Left lobe of liver (tissue), 2 donors: ENCODE measurements at regions not wholly inside any gene's neighbourhood (a gene's known extent, or its start where the extent isn't known, plus 50 kb on each side); places are given as distances from the start of the nearest gene placed in this dataset.
"Not testable (repeated sequence)": the region's sequence is repeated elsewhere in the genome, so short reads cannot be mapped to it uniquely, and the experiment has no call there.

Experiments used
- ATAC-seq: fragments of 200-7000 bp; cut with Tn5 transposase; one replicate; pipeline ENCODE4 v1.9.1; 2020; ENCODE audit warnings: mild to moderate bottlenecking, moderate library complexity
- DNase-seq: peaks from one replicate; pipeline ENCODE4 v3.0.0-alpha.2; 2020; ENCODE audit warnings: low spot score
- donor health status: DM: no; HTN: no; CAD: no; lungs with moderate emphysema.
- donor health status: DM: no; HTN: yes; CAD: no.

- not testable (repeated sequence) for DNase-seq, ATAC-seq
These were observed 972.9 kb downstream of the GALC start for GRCh38 chr14:87020106-87020505.

DNA sequence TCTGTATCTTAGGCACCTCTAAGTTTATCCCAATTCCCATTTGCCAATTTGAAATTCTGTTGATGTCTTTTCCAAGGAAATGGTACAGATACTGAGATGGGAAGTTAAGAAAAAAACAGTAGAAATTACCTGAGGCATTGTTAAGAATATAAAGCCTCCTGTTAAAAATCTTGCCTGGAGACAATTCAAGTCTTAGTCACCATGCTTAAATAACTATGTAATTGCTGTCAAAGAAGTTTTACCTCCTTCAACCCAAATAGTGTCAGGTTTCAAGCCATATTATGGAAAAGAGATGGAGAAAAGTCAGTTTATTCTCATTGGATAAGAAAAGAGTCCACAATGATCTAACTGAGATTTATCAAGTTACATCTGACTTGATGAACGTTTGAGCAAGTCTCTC is 974.7 kb downstream of the GALC start:
- ATAC-seq = no peak
- no peak for DNase-seq

GRCh38 chr14:87017335-87017734 is 975.6 kb downstream of the GALC start:
- no peak for DNase-seq

GRCh38 chr14:87014856-87015255 is 978.1 kb downstream of the GALC start:
- ATAC-seq (no peak), DNase-seq (no peak)

More at GRCh38 chr14:87017335-87017734, 975.6 kb downstream of the GALC start:
- ATAC-seq = no peak

DNA sequence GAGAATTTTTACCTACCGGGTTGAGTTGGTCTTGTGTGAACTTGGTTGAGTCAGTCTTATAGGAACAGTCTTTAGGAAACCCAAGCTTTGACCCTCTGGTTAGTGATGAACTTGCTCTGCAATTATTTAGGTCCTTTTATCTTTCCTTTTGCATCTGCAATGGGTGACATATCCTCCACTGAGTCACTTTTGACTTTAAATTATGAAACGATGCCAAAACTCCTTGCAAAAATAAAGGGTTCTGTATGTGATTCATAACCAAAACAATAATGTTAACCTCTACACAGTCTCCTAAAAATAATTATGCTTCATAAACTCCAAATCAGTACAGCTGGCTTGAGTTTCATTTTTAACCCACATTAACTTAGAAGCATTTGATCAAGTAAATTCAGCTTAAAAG is 979.4 kb downstream of the GALC start:
- no peak for ATAC-seq

DNA sequence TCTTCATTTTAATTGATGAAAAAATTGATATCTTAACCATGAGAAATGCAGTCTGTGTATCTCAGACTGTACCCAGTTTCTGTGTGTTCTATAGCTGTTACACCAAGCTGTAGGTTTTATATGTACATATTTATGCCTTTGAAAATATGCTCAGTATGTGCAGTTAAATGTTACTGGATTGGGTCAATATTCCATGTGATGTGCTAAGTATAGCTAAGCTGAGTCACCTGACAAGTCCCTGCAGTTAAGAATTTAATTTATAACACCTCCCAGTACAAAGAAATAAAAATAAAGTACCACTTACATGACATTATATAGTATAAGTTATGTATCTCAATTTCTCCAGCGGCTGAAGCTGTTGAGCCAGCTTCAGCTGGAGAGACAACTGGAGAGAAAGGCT is 984.0 kb downstream of the GALC start:
- DNase-seq (no peak), ATAC-seq (no peak)

More for the DNA sequence above, 979.4 kb downstream of the GALC start:
- DNase-seq = no peak

DNA sequence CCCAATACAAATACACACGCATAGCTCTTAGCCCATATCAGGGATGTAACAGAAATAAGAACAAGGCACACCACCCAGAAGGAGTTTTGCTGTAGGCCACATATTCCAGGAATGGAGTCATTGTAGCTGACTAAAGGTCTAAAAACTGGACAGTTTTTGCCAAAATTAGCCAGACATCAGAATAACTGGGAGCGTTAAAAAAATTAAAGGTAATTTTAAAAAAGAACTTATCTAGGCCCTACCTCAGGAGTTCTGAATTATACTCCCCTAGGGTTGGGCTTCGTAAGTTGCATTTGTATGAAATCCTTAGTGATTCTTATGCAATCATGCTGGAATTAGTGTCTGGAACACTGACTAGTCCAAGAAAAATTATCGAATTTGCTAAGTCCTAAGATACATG is 987.7 kb downstream of the GALC start:
- ATAC-seq (no peak), DNase-seq (no peak)

- no peak for DNase-seq
- ATAC-seq = no peak
These were observed 990.2 kb downstream of the GALC start for GRCh38 chr14:87002776-87003175.

DNA sequence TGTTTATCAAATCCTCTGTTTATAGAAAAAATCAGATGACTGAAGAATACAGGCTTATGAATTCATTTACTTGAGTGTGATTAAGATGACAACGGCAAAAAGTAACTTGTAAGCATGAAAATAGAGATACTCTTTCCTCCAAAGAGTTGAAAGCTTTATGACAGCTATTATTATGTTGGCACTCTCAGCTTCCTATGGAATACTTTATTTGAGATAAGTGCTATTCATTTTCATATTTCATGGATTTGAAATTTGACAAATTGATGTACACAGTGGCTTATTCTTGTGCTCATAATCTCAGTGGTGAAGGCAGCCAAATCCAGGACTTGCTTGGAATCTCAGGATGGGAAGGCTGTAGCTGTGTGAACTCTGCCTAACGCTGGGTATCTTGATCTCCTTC is 991.6 kb downstream of the GALC start:
- ATAC-seq (no peak), DNase-seq (no peak)

DNA sequence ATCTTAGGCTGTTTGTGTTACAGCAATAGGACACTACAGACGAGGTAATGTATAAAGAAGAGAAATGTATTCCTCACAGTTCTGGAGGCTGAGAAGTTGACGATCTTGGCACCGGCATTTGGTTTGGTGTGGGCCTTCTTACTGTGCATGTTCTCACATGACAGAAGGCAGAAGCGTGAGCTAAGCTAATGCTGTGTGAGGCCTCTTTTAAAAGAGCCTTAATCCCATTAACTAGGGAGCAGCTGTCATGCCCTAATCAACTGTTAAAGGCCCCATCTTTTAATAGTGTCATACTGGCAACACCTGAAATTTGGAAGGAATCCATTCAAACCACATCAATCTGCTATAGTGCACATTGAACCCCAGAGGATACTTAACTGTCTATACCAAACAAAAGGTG is 992.9 kb downstream of the GALC start:
- ATAC-seq (no peak), DNase-seq (no peak)

DNA sequence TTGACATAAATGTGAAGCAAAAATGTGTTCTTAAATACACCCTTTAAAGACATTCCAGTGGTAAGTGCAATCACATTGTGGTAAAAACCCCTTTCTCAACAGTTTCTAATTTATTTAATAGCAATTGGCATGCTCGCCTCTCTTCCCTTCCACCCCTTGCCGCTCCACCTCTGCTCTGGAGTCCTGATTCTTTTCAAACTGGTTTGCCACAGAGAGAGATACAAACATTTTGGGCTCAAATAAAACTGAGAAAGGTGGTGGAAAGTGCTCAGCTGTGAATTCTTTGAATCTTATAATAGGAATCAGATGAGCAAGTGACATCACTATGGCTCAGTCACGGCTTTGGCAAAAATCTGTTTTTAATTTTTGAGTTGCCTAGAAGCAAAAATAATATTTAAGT is 993.9 kb downstream of the GALC start:
- no peak for DNase-seq
- no peak for ATAC-seq

GRCh38 chr14:86997271-86997670 is 995.7 kb downstream of the GALC start:
- ATAC-seq = no peak
- DNase-seq = no peak

- ATAC-seq = no peak
- no peak for DNase-seq
These were observed 1002.6 kb downstream of the GALC start for GRCh38 chr14:86990396-86990795.

- ATAC-seq (no peak), DNase-seq (no peak)
These were observed 1003.7 kb downstream of the GALC start for GRCh38 chr14:86989285-86989684.

GRCh38 chr14:86987966-86988365 is 1005.0 kb downstream of the GALC start:
- ATAC-seq (no peak), DNase-seq (no peak)

- DNase-seq (no peak), ATAC-seq (no peak)
These were observed 1019.8 kb downstream of the GALC start for GRCh38 chr14:86973177-86973576.

- ATAC-seq = no peak
- no peak for DNase-seq
These were observed 1021.7 kb downstream of the GALC start for GRCh38 chr14:86971292-86971691.

DNA sequence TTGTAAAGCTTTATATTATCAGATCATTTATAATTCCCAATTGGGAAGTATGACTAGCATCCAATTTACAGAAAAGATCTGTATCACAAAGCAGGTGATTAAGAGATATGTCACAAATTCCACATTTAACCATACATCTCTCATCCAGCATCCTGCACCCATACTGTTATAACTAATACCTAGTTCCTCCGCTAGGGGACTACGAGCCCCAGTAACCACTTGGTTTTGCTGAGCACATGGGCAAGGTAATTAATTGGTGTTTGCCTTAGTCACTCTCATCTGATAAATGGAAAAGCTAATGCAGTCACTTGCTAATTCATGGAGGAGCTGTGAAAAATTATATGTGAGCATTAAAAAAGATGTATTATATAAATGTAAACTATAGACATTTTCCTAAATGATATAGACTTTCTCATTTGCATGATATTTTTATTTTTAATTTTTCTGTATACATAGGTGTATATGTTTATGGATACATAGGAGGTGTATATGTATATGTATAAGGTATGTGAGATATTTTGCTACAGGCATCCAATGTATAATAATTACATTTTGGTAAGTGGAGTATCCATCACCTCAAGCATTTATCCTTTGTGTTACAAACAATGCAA is 1031.8 kb downstream of the GALC start:
- ATAC-seq = peak; percentile 44
- DNase-seq = no peak

DNA sequence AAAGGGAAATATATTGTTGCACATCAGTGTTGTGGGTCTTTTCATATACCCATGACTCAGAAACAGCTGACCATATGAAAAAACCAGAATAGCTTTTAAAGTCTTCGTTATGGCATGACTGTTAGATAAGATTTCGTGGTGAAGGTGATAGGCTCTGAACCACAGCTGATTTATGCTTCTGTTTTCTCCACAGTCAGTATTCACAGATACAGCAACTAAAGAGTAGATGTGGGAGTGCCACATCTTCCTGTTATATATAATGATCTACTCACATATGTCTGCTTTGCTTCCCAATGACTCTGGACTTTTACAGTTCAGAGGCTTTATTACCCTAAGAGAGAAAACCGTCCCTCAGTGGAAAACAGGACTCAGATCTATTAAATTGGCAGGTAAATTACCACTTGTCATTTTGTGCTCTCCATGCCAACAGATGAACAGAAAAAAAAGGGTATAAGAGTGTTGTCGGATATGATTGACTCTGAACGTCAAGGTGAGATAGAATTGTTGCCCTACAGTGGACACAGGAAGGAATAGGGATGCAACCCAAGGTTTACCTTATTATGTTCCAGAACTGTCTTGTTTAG is 1037.1 kb downstream of the GALC start:
- no peak for ATAC-seq
- no peak for DNase-seq

GRCh38 chr14:86954623-86955022 is 1038.4 kb downstream of the GALC start:
- ATAC-seq (no peak), DNase-seq (no peak)

GRCh38 chr14:86946446-86946845 is 1046.5 kb downstream of the GALC start:
- ATAC-seq (no peak), DNase-seq (no peak)

- no peak for ATAC-seq
- no peak for DNase-seq
These were observed 1048.5 kb downstream of the GALC start for GRCh38 chr14:86944434-86944833.
